K562 (cell line): ENCODE measurements at regions not wholly inside any gene's neighbourhood (a gene's known extent, or its start where the extent isn't known, plus 50 kb on each side); places are given as distances from the start of the nearest gene placed in this dataset.

Experiments used
- NCOA4 ChIP-seq: fragments of 450-650 bp; IDR thresholded peaks from 2 replicates; pipeline ENCODE4 v1.6.1; 2018; ENCODE audit warnings: mild to moderate bottlenecking; ENCODE audit not compliant: partially characterized antibody
- TAF9B ChIP-seq: fragments of 450-650 bp; IDR thresholded peaks from 2 replicates; pipeline ENCODE4 v1.6.1; 2018; ENCODE audit warnings: mild to moderate bottlenecking; ENCODE audit not compliant: partially characterized antibody
- ZC3H8 ChIP-seq: fragments of 450-650 bp; IDR thresholded peaks from 2 replicates; pipeline ENCODE4 v1.6.1; 2017
- TF ChIP-seq, protein P1 (sequence below): fragments of 250-450 bp; sonication (Bioruptor Pico); IDR thresholded peaks from 2 replicates; pipeline ENCODE4 v1.4.0; 2020; ENCODE audit warnings: mild to moderate bottlenecking
- TF ChIP-seq, protein P2 (sequence below): fragments of 250-450 bp; sonication (Bioruptor Pico); IDR thresholded peaks from 2 replicates; pipeline ENCODE4 v1.5.0; 2021; ENCODE audit warnings: mild to moderate bottlenecking, borderline replicate concordance
- TF ChIP-seq, protein P3 (sequence below), 2 experiments: fragments of 450-650 bp in 1 of 2; sonication (generic) in 1 of 2; formaldehyde crosslinking in 1 of 2; IDR thresholded peaks in 1 of 2; conservative IDR thresholded peaks in 1 of 2; 2 replicates each; pipeline versions ENCODE4 v1.6.1 to v1.8.1; 2016 to 2023; ENCODE audit warnings: mild to moderate bottlenecking in 2 of 2, moderate library complexity in 2 of 2, inconsistent platforms in 1 of 2, missing genetic modification reagents in 1 of 2
- TF ChIP-seq, protein P4 (sequence below): fragments of 450-650 bp; IDR thresholded peaks from 2 replicates; pipeline ENCODE4 v1.6.1; 2016; ENCODE audit warnings: missing biosample characterization, missing genetic modification characterization

DNA sequence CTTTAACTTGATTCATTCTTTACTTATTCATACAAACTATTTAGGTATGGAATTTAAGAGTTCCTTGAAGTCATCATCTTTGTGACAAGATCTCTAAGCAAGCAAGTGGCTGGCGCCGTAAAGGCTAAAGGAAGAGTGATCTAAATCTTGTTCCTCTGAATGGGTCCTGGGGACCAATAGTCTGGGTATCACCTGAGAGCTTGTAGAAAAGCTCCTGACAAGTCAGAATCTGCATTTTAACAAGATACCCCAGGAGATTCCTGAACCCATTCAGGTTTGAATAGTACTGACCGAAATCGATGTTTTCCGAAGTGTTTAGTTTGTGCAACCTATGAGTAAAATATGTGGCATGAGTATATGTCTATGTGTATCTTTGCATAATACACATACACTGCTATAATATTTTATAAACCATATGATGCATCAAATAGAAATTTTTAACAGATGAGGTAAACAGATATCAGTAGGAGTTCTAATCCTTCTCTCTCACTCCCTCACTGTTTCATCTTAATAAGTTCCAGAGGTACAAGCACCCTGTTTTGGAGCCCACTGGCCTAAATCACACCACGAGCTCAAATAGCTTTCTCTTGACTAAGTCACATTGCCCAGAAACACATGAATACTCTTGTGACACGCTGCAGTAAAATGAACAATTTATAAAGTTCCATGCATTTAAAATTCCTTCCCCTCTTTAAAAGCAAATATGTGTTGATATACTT, 170.0 kb downstream of the RELL1 start (continued):
- TF ChIP-seq, protein P1, sequence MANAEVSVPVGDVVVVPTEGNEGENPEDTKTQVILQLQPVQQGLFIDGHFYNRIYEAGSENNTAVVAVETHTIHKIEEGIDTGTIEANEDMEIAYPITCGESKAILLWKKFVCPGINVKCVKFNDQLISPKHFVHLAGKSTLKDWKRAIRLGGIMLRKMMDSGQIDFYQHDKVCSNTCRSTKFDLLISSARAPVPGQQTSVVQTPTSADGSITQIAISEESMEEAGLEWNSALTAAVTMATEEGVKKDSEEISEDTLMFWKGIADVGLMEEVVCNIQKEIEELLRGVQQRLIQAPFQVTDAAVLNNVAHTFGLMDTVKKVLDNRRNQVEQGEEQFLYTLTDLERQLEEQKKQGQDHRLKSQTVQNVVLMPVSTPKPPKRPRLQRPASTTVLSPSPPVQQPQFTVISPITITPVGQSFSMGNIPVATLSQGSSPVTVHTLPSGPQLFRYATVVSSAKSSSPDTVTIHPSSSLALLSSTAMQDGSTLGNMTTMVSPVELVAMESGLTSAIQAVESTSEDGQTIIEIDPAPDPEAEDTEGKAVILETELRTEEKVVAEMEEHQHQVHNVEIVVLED, result no peak
- TF ChIP-seq, protein P2, sequence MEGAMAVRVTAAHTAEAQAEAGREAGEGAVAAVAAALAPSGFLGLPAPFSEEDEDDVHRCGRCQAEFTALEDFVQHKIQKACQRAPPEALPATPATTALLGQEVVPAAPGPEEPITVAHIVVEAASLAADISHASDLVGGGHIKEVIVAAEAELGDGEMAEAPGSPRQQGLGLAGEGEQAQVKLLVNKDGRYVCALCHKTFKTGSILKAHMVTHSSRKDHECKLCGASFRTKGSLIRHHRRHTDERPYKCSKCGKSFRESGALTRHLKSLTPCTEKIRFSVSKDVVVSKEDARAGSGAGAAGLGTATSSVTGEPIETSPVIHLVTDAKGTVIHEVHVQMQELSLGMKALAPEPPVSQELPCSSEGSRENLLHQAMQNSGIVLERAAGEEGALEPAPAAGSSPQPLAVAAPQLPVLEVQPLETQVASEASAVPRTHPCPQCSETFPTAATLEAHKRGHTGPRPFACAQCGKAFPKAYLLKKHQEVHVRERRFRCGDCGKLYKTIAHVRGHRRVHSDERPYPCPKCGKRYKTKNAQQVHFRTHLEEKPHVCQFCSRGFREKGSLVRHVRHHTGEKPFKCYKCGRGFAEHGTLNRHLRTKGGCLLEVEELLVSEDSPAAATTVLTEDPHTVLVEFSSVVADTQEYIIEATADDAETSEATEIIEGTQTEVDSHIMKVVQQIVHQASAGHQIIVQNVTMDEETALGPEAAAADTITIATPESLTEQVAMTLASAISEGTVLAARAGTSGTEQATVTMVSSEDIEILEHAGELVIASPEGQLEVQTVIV (CRISPR knock-in tag), result no peak
- TF ChIP-seq, protein P3, sequence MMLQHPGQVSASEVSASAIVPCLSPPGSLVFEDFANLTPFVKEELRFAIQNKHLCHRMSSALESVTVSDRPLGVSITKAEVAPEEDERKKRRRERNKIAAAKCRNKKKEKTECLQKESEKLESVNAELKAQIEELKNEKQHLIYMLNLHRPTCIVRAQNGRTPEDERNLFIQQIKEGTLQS (IDR thresholded peaks at IDR 0.05), result no peak
- TF ChIP-seq, protein P3 (CRISPR knock-in tag; conservative IDR thresholded peaks at IDR 0.05), result no peak
- TF ChIP-seq ZC3H8, result no peak
- TF ChIP-seq, protein P4, sequence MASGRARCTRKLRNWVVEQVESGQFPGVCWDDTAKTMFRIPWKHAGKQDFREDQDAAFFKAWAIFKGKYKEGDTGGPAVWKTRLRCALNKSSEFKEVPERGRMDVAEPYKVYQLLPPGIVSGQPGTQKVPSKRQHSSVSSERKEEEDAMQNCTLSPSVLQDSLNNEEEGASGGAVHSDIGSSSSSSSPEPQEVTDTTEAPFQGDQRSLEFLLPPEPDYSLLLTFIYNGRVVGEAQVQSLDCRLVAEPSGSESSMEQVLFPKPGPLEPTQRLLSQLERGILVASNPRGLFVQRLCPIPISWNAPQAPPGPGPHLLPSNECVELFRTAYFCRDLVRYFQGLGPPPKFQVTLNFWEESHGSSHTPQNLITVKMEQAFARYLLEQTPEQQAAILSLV (tag), result no peak
- no peak for TF ChIP-seq NCOA4
- no peak for TF ChIP-seq TAF9B
